Ishikawa (cell line): ENCODE measurements at regions not wholly inside any gene's neighbourhood (a gene's known extent, or its start where the extent isn't known, plus 50 kb on each side); places are given as distances from the start of the nearest gene placed in this dataset.

Source experiments
- CEBPB ChIP-seq: IDR thresholded peaks from 2 replicates; pipeline ENCODE4 v1.6.1; 2012
- CREB1 ChIP-seq: IDR thresholded peaks from 2 replicates; pipeline ENCODE4 v1.6.1; 2012; ENCODE audit warnings: low read depth
- EGR1 ChIP-seq: IDR thresholded peaks from 2 replicates; pipeline ENCODE4 v1.6.1; 2012
- EP300 ChIP-seq: IDR thresholded peaks from 2 replicates; pipeline ENCODE4 v1.6.1; 2012; ENCODE audit warnings: borderline replicate concordance
- FOXM1 ChIP-seq: IDR thresholded peaks from 2 replicates; pipeline ENCODE4 v1.6.1; 2012; ENCODE audit warnings: low read depth, borderline replicate concordance
- MAX ChIP-seq: IDR thresholded peaks from 2 replicates; pipeline ENCODE4 v1.6.1; 2012
- NFIC ChIP-seq: IDR thresholded peaks from 2 replicates; pipeline ENCODE4 v1.6.1; 2012
- RAD21 ChIP-seq: IDR thresholded peaks from 2 replicates; pipeline ENCODE4 v1.6.1; 2012; ENCODE audit warnings: low read depth
- REST ChIP-seq: IDR thresholded peaks from 2 replicates; pipeline ENCODE4 v1.6.1; 2012; ENCODE audit warnings: low read depth, mild to moderate bottlenecking
- TAF1 ChIP-seq: IDR thresholded peaks from 2 replicates; pipeline ENCODE4 v1.6.1; 2012; ENCODE audit warnings: low read depth, mild to moderate bottlenecking
- TCF12 ChIP-seq: IDR thresholded peaks from 2 replicates; pipeline ENCODE4 v1.6.1; 2012; ENCODE audit warnings: low read depth
- TEAD4 ChIP-seq: IDR thresholded peaks from 2 replicates; pipeline ENCODE4 v1.6.1; 2012
- USF1 ChIP-seq: IDR thresholded peaks from 2 replicates; pipeline ENCODE4 v1.6.1; 2012
- YY1 ChIP-seq: IDR thresholded peaks from 2 replicates; pipeline ENCODE4 v1.6.1; 2012; ENCODE audit warnings: low read depth
- ZBTB7A ChIP-seq: IDR thresholded peaks from 2 replicates; pipeline ENCODE4 v1.6.1; 2012; ENCODE audit warnings: low read depth

- no peak for TF ChIP-seq ZBTB7A
- TF ChIP-seq TCF12 = no peak
- no peak for TF ChIP-seq EP300
- TF ChIP-seq TAF1 = no peak
- no peak for TF ChIP-seq CEBPB
- TF ChIP-seq TEAD4 = no peak
- no peak for TF ChIP-seq MAX
- TF ChIP-seq NFIC = no peak
- TF ChIP-seq USF1 = no peak
- TF ChIP-seq FOXM1 = no peak
- TF ChIP-seq RAD21 = no peak
Measured at GRCh38 chr1:30451532-30452125, 271.8 kb downstream of the MATN1 start.

GRCh38 chr1:30450818-30451233 lies 272.6 kb downstream of the MATN1 start:
- TF ChIP-seq MAX = no peak
- no peak for TF ChIP-seq FOXM1
- no peak for TF ChIP-seq CREB1

- TF ChIP-seq NFIC (no peak), REST (no peak), YY1 (no peak), RAD21 (no peak), EP300 (no peak), CEBPB (no peak), MAX (no peak), TEAD4 (no peak), USF1 (no peak), CREB1 (no peak), TAF1 (no peak), TCF12 (no peak), ZBTB7A (no peak), FOXM1 (no peak), EGR1 (no peak)
Measured at GRCh38 chr1:30450148-30450817, 273.1 kb downstream of the MATN1 start.

GRCh38 chr1:30449428-30450147 lies 273.8 kb downstream of the MATN1 start:
- TF ChIP-seq TCF12 (no peak), MAX (no peak), YY1 (no peak)

GRCh38 chr1:30449003-30449402 lies 274.4 kb downstream of the MATN1 start:
- TF ChIP-seq USF1 = no peak
- TF ChIP-seq TEAD4 = no peak
- no peak for TF ChIP-seq YY1

- no peak for TF ChIP-seq USF1
- no peak for TF ChIP-seq TEAD4
- TF ChIP-seq EP300 = no peak
- TF ChIP-seq MAX = no peak
- TF ChIP-seq REST = no peak
- no peak for TF ChIP-seq RAD21
- no peak for TF ChIP-seq ZBTB7A
- TF ChIP-seq EGR1 = no peak
- no peak for TF ChIP-seq TCF12
- TF ChIP-seq FOXM1 = no peak
- TF ChIP-seq CREB1 = no peak
- no peak for TF ChIP-seq CEBPB
- no peak for TF ChIP-seq NFIC
- no peak for TF ChIP-seq TAF1
- no peak for TF ChIP-seq YY1
Measured at GRCh38 chr1:30447701-30448100, 275.7 kb downstream of the MATN1 start.
